CD4-positive, alpha-beta T cell treated with Interleukin-15 for 1 hour (primary cell): ENCODE measurements at regions not wholly inside any gene's neighbourhood (a gene's known extent, or its start where the extent isn't known, plus 50 kb on each side); places are given as distances from the start of the nearest gene placed in this dataset.

Experiments
- DNase-seq: peaks from one replicate; pipeline ENCODE4 v3.0.0-alpha.2; 2020

DNA sequence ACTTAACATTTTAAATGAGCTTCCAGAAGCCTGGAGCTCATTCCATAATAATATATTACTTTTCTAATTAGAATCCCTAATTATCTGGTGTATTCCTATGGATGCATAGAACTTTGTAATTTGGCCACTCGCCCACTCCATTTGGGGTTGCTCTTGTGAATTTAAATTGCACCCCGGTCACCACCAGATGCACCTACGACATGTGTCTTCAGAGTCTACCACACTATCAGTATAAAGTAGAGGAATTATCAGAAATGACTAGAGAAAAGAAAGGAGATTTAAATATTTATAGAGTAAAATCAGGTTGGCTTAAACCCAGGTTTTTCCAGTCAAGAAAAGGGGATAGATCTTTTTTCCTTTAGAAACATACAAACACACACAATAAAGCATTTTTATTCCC lies 145.8 kb upstream of the DCN start:
- DNase-seq, result no peak

DNA sequence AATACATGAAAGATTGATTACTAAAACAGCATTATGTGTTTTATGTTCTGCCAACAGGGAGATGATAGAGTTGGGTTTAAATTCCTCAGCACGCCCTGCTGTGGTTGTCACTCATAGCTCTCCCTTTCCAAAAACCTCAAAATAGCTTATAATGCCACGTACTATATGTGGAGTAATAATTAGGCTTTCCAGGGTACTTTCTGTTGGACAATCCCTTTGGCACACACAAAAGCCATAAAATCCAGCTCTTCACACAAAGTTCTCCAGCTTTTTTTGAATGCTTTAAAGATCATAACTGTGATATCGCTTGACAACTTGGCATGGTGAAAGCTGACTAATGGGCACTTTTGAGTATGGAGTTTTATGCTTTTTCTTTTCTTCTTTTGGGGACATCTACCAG lies 145.3 kb upstream of the DCN start:
- no peak for DNase-seq

- DNase-seq, result no peak
These were observed 144.5 kb upstream of the DCN start for GRCh38 chr12:91327131-91327530.

DNA sequence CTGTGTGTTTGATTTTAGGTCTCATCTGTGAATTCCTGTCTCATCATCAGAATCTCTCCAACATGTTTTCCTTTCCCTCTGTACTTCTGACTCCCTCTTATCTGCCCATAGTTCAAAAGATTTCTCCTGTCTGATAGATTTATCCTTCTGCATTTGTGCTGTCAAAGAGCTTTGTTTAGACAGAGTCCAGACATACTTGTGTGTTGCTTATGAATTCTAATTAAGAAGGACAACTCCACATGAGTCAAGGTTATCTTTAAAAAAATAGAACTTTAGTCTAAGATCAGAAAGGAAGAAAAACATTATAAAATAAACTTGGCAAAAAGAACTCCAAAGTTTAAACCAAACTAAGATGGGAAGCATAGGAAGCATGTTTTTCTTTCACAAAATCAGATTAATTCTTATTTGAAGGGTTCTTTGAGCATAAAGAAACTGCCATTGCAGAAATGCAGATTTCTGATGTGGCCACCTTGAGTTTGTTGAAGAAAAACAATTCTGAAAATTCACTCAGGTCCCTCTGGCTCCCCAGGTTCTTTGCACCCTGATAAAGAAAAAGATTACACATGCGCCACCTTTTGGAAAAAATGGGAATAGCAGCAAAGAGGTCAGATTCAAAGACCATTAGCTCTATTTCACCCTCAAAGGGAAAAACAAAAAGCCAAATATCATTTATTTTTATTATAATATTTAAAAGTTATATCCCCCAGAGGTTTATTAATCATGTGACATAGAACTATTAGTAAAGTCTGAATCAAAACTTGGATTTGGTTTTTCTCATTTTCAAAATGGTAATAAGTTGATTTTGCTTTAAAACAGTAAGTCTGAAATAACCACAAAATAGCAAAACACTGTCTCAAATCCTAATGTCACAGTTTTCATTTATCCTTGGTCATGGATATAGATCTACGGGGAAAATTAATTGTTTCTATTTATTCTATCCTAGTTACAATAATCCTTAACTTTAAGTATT lies 143.7 kb upstream of the DCN start:
- no peak for DNase-seq

GRCh38 chr12:91320999-91321398 lies 138.4 kb upstream of the DCN start:
- DNase-seq, result no peak

GRCh38 chr12:91319071-91319760 lies 136.6 kb upstream of the DCN start:
- DNase-seq, result no peak

GRCh38 chr12:91317306-91317705 lies 134.7 kb upstream of the DCN start:
- no peak for DNase-seq

- DNase-seq, result no peak
These were observed 134.3 kb upstream of the DCN start for GRCh38 chr12:91316907-91317269.

DNA sequence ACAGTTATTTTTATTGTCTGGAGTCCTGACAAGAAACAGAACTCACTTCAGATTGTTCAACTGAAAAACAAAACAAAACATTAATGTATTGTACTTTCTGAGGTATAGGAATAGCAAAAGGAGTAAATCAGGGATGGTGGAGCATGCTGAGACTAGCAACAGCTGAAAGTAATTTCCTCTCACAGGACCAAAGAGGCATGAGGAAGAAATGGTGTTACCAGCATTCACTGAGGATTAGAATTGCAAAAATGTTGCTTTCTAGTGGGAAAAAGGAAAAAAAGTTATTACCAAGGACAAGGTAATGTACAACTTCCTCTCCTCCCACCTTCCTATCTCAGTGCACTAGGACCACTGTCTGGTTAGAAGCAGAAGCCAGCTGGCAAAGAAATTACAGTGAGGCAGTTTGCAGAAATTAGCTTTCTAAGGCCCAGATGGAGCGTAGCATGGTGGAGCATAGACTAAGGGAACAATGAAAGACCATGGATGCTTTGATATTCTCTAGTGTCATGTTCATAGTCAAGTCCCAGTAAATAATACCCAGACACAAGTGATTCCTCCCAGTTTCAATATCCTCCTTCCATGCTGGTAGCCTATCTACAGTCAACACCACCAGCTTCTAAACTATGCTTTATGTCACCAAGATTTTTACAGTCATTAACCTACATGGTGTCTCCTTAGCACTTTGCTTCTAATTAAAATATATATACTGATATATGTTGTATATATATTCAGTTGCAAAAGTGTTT lies 133.7 kb upstream of the DCN start:
- no peak for DNase-seq

GRCh38 chr12:91311081-91311480 lies 128.5 kb upstream of the DCN start:
- no peak for DNase-seq

- no peak for DNase-seq
These were observed 126.8 kb upstream of the DCN start for GRCh38 chr12:91309450-91309849.

DNA sequence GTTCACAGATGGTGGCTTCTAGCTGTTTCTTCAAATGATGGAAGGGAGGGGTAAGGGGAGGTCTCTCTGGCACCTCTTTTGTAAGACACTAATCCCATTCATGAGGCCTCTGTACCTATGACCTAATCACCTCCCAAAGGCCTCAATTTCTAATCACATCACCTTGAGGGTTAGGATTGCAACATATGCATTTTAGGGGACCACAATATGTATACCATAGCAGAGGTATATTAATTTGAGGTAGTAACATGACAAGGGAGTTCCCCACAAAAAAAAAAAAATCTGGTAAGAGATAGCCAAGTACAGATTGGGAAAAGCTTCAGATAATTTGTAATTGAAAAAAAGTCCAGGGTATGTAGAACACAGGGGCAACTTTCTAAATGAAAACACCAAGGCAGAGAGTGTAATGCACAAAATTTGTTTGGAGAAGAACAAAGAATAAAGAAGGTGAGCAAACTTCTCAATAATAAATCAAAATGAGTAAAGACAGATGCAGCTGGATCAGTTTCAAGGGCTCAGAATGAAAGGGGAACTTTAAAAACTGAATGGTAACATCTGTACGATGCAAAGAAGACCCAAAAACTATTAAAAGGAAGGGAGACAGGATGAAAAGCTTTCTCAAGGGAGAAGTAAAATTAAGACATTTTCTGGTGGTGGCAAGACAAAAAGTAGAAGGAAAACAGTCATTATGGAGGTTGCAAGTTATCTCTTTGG lies 125.5 kb upstream of the DCN start:
- DNase-seq, result no peak

GRCh38 chr12:91290354-91290753 lies 107.7 kb upstream of the DCN start:
- no peak for DNase-seq

GRCh38 chr12:91289906-91290305 lies 107.3 kb upstream of the DCN start:
- DNase-seq, result no peak

DNA sequence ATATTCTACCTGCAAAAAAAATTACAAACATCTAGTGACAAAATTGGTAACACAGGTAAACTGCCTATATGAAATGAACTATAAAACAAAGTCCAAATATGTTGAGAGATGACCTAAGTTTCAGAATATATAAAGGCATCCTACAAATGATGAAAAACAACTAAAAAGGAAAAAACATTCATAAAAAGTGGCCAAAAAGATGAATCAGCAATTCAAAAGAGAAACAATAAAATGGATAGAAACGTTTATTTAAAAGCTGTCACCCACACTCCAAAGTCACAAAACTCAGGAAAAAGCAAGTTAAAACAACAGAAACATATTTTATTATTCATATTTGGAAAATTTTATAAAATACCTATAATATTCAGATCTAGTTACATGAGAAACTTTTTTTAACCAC lies 106.5 kb upstream of the DCN start:
- DNase-seq, result no peak

- no peak for DNase-seq
These were observed 105.1 kb upstream of the DCN start for GRCh38 chr12:91287753-91288152.

DNA sequence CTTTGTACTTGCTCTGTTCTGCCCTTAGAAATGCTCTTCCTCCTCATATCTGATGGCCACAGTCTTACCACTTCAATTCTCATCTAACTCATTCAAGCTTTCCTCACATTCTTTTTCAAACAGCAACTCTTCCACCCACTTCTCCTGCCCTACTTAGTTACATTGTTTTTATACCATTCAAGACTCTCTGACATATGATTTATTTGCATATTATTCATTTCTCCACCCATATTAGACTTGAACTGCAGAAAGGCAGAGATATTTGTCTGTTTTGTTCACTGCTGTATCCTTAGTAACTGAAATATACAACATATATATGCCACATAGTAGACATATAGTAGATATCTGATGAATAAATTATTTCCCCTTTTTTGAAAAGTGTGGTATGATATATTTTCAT lies 95.5 kb upstream of the DCN start:
- DNase-seq, result no peak

DNA sequence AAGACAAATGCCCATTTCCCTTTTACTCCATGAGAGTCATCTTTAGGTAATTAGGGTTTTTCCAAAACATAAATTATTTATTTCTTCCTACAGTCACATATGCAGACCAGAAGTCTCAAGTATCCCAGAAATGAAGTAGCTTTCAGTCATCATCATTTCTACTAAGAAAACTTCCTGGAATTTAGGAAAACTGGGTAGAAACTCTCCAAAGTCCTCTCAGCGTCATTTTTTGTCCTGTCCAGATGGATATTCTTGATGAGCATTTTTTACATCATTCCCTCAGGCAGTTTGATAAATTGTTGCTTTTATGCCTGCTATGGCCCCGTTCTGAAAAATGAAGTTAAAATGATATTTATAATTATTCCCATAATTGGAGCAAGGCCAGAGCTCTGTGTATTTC lies 93.9 kb upstream of the DCN start:
- no peak for DNase-seq

GRCh38 chr12:91275321-91275720 lies 92.7 kb upstream of the DCN start:
- DNase-seq, result no peak

DNA sequence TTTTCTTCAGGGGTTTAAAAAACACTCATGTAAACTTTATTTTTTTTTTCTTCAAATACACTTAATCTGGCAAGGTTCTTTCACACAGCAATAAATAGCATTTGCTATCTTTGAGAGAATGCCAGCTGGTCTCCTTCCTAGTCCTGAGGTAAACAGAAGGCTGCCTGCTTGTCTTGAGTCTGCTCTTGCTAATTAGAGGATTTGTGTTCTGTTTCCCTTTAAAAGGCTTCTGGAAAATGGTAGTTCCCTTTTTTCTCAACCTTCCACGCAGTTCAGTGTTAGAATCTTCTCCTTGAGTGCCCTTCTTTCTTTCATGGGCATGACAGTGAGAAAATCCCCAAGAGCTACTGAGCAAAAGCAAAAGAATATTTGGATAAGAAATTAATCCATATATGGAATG lies 92.3 kb upstream of the DCN start:
- no peak for DNase-seq

DNA sequence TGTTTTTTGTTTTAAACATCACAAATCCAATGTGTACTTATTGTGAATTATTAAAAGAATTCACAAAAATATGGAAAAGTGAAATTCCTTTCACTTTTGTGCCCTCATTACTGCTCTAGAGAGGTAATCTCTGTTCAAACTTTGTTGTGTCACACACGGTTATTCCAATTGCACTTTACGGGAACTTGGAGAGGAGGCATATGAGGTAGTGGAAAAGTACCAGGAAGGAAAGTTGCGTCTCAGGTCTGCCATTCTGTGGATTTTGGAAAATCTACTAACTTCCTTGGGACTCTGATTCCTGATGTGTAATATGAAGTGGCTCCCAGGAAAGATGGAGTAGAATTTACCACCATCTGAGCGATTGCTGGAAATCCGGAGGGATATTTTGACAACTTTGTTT lies 90.9 kb upstream of the DCN start:
- no peak for DNase-seq

DNA sequence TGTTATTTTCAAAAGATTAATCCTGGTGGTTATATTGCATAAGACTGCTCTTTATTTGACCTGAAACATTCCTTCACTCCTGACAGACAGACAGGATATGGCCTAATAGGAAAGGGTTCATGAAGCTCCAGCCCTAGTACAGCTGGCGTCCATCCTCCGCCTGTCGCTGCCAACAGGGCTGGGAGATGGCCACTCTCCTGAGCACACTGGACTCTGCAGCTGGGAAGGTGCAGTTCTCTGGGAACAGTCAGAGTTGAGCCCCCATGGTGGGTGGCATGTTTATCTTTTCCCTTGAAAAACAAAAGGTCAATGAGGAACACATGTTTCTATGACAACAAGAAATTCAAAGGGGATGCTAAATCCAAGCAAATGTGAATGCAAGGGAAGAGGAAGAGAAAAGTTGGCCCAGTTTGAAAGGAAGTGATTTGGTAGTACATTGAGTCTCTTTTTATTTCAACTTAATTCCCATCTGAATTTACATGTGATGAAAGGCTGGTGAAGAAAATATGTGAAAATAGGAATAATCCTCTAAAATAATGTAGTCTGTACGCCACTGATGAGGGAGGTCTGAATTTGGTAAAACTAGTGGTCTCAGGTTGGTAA lies 89.9 kb upstream of the DCN start:
- DNase-seq, result no peak

DNA sequence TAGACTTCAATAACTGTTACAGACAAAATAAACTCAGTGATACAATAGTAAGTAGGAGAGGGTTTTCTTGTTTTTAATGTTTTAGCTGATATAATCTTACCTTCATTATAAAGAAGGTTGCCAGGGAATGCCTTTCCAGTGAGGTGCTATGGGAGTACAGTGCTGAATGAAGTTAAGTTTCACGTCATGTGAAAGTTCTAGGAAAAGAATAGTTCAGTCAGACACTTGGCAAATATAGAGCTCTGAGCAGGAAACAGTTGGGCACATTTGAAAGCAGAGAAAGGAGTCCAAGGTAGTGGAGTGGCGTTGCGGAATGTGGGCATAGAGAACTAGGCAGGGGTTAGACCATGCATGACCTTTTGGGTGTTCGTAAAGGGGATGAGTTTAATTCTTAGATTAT lies 88.6 kb upstream of the DCN start:
- no peak for DNase-seq
